ENCODE measurements at regions not wholly inside any gene's neighbourhood (a gene's known extent, or its start where the extent isn't known, plus 50 kb on each side); places are given as distances from the start of the nearest gene placed in this dataset.

DNA sequence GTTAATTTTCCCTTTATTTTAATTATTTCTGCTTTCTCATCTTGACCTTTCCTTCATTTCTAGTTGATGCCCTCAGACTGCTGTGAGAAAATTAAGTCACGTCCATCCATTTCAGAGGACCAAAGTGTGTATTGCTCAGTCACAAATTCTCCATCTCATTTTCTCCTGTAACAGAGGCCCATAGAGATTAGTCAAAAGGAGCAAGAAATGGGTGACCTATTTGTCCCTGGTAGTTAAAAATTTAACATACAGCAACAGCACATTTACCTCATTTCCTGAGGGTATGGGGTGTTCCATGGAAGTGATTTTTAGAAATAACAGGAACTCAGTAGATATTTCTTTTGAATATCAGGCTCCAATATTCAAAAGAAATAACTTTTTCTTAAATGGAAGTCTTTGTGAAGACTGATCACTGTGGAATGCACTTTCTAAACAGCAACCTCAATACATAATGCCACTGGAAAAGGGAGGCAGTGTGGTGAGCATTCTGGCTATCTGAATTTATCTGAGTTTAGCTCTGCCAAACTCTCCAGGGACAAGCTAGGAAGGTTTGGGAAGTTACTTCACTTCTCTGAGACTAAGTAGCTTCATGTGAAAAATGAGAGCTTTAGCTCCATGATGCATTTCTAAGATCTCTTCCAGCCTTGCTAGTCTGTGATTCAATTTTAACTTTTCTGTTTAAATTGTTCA is 808.2 kb downstream of the SQOR start:
- DNase-seq: no peak

DNA sequence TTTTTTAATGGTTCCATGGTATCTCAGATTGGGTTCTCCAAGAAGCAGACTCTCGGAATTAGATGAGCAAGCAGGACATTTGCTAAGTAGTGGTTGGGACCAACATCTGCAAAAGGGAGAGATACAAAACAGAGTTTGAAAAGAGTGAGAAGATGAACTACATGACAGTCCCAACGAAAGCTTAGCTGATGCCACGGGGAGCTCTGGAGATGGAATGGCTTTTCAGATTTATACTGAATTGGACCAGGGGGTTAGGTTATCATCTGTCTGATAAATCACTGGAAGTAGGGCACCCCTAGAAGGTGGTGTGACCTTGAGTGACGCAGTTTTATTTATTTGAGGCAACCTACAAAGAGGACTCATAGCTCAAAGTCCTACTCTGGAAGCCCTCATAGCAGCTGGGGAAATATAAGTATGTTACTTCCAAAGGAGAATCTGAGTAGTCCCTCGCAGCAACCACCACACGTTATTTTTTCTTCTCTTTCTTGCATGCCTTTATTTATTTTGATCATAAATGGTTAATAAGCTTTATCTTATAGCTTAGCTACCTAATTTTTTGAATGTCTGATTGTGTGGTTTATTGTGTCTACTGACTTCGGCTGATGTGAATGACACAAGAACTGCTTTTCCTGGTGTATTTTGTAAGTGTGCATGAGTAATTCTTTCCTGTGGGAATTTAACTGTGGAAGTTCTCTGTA is 815.4 kb downstream of the SQOR start:
- DNase-seq: no peak

DNA sequence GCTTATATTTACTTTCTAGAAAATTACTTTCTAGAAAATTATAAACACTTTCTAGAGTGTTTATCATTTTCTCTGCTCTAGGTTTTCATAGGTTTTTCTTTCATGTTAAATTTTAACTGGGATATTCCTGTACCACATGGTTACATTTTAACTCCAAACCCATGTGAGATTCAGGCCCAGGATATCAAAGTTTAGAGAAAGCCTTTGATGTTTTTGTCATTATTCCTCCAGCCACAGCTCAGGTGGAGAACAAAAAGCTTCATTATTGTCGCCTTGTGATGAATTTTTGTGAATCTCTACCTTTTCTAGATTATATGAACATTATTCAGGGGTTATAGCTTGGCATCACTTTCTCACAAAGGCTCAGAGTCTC is 816.0 kb downstream of the SQOR start:
- DNase-seq: no peak

DNA sequence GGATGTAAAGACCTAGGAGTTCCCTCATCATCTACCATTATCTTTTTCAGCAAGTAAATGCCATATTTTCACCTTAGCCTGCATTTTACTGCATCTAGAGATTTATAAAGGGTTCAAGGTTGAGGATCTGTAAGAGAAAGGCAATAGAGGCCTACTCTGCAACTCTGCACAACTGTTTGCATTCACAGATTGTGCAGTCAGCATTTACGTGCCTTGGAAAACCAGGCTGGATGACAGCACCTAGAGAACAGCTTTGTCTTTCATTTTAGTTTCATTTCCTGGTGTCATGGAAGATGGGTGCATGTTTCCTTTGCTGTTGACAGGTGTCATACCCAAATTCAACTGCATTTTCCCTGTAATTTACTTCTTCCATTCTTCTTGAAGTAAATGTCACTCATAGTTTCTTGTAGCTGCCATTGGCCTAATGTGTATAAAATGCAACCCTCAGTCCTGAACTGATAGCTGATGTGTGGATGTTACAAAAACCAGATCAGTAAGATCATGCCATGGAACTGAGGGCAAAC is 817.5 kb downstream of the SQOR start:
- no peak for DNase-seq

DNA sequence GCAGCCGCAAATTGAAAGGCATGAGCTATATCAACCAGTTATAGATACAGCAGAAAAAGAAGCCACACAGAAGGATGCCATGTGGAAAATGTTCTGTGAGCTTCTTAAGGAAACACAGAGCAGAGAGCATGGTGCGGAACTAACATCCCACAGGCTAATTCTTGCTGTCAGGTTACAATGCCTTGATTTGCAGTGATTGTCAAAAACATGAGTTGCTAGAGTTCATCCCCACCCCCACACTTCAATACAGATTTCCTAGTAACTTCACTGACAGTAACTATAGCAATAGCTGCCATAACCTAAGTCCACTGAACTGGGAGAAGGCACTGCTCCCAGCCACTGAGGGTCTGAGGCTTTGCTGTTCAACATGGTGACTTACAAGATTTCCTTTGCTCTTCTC is 821.6 kb downstream of the SQOR start:
- DNase-seq: no peak

DNA sequence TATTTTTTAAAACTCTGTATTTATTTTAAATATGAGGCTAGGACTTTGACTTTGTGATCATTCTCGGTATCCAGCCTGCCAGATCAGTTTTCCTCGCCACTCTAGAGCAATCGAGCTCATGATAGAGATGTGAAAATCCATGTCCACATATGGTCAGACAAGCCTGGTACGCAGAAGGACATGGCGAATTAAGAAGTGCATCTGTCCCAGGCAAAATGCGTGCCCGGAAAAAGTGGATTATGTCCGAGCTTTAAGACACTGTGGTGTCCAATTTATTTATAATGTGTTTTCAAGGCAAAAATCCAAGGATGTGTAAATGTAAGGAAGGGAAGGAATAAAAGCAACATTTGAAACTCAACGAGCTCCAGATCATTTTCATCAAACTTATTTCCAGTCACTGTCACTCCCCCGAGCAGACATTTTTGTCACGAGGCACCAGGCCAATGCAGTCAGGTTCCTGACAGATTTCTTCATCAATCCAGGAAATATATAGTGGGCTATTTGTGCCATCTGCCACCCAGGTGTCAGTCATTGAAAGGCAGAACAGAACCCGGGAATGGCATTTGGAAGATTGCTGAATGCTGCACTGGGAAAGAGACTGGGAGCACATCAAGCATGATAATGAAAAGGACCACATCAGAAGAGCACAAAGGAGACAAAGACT is 825.7 kb downstream of the SQOR start:
- DNase-seq: no peak

DNA sequence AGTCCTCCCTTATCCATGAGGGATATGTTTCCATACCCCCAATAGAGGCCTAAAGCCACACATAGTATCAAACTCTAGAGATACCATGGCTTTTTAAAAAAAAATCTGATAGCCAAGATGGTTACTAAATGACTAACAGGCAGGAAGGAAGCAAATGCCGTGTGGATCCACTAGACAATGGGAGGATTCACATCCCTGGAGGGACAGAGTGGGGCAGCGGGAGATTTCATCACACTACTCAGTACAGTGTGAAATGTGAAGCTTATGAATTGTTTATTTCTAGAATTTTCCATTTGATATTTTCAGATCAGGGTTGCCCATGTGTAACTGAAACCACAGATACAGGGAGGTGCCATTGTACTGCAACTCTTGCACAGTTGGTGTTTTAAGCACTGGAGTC is 826.6 kb downstream of the SQOR start:
- DNase-seq: no peak

DNA sequence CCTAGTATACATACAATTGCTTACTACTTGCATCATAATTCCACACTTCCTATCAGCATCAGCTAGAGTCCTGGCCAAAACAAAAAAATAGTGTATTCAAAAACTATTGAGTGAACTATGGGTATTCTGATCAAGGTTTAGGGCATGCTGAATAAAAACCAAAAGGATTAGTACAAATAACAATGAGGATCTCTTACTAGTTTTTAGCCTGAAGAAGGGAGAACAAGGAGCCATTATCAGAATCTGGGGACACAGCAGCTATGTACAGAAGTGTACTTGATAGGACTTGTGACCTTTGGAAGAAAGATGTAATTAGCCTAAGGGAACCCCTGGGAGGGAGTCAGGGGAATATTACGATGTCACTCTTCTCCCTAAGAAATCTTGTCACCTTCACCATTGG is 832.2 kb downstream of the SQOR start:
- no peak for DNase-seq

DNA sequence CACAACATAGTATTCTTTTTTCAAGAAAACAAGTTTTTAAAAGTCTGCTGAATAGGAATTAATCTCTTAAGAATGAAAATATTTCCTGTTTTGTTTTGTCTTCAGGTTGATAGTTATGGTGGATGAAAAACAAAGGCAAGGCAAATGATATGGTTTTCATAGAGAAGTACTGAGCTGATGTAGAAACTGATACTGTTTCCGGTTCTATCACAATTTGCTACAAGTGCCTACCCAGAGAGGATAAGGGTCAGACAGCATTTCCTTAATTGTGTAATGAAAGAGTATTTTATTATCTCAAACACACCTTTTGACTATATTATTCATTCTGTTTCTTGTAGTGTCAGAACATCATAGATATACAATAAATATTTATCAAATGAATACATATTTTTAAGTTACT is 836.3 kb downstream of the SQOR start:
- no peak for DNase-seq

DNA sequence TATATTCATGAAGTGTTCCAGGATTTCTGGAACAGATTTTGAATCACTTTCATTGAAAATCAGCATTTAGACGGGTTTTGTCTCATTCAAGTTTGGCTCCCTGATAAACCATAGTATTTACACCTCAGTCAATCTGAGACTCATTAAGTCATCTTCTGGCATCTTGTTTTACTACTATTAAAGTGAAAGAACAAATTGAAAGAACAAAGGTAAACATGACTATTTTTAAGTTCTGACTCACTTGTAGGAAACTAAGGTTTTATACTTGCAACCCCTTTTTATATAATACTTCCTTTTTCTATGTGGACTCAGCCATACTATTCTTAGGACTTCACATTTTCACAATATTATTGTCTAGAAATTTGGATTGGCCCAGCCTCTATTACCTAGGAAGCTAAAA is 854.4 kb downstream of the SQOR start:
- no peak for DNase-seq

DNA sequence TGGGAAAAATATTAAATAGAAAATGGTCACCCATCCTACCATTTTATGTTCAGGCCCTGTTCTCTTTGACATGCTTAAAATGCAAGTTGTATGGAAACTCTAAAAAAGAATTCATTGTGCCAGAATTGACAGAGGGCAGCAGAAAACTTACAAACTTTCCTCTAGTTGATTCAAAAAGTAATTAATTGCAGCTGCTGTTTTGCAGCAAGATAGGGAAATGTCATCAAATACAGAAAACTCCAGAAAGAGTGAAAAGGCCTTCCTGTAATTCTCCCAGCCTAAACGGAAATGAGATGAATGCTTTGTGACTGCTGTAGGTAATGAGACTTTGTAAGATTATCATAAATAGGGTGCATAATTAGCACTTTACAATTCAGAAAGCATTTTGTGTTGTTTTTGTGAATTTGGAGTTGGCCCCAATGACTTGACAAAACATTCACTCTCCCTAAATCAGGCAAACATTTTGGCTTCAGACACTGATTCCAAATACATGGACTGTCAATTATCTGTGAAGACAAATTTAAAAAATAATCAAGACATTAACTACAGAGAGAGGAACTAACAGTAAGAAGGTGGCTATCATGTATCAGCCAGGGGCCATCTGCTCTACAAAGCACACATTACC is 861.8 kb downstream of the SQOR start:
- peak; percentile 1 to 26 for DNase-seq

DNA sequence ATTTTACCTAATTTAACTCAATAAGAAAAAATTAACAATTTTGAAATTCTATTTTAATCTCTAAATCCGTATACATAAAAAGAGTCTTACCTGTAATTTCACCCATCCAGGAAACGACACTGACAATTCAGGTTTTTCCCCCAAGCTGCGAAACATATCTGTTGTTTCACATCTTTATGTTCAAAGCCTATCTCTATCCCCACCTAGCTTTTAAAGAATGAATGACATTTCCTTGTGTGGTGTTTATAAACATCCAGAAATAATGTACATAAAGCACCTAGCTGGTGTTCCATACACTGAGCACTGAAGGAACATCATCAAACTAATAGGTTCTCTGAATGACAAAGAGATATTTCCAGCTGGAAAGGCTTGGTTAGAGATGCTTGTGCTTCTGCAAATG is 867.8 kb downstream of the SQOR start:
- DNase-seq: no peak

DNA sequence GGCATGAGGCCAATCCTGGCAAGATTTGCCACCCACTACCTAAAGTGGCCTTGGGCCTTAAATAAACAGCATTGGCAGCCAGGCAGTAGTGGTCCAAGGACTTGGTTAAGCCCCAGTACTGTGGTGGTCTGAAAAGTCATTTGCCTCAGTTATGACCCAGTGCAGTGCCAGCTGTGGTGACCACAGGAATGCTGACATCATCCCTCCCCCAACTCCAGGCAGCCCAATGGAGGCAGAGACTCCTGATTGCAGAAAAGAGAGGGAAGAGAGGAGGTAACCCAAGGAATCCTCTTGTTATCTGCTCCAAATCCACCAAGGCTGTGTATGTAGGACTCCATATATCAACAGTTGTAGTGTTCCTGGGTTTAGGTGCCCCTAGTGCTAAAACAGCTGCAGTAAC is 883.6 kb downstream of the SQOR start:
- DNase-seq: no peak

DNA sequence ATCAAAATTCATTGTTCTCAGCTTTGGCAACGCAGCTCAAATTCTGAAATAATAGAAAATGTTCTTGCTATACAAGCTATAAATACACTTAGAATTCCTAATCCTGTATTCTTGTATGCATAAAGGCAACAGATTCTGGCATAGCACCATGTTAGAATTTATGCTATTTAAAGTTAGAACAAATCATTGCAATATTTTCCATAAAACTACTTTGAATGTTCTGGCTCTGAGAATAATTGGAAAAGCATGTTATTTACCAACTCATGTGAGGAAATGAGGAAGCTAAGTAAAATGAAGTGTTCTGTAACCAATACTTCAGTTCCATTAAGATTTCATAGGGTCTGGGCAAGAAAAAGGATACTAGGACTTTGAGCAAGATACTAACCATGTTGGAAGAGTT is 888.9 kb downstream of the SQOR start:
- DNase-seq: no peak

DNA sequence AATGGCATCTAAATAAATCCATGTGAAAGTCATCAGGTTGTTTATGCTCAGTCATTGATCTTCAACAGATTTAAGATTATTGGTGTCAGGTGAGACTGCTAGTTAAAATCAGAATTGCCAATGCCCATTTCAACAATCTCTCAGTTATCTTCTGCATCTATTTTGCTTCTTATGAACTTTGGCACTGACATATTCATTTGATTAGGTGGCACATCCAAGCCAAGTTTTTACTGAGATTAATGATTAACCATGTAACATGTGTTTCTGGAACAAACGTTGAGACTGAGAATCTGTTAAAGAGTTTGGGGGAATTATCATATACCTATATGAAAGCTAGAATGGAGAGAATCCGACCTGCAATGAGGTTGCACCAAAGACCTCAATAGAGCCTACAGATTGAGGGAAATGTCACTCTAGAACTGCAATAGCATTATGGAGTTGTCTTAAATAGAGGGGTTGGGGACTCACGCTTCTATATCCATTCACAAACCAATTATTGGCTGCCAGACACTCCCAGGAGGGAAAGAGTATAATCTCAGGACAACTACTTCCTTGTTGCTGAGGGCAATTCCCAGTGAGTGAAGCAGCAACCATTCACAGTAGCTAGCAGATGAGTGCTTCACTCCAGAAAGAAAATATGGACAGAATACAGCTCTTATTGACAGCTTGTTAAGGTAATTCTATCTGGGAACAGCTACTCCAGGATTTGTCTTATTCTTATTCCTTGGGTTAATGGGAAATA is 891.3 kb downstream of the SQOR start:
- DNase-seq: no peak

DNA sequence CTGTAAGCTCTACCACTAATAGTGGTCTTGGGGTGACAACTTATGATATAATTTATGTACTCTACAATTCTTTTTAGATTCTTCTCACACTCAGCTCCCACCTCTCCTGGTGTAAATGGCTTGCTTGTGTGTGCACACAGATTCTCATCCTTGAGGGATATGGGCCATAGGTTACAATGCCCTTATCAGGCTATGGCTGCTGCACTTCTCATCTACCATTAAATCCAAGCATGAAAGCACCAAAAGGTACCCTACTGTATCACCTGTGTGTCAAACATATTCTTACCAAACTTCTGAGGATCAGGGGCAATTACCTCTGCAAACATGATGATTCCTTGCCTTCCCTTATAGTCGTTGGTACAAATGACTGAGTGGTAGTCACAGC is 891.9 kb downstream of the SQOR start:
- DNase-seq: no peak

DNA sequence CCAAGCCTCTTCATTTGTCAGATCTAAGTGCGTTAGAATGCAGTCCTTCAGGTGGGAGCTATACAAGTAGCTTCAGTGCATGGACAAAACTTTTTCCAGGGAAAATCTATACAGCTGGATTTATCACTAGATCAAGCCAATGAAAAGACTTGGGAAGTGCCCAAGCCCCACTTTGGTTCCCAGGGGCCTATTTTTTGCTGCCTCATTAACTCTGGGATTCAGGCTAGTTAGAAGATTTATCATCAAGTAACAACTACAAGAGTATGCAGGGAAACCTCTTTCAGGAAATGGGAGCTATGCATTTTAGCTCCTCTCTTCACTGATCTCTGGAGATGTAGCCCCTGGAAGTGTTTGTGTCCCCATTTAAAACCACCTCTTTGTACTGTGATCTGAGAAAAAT is 908.8 kb downstream of the SQOR start:
- no peak for DNase-seq

DNA sequence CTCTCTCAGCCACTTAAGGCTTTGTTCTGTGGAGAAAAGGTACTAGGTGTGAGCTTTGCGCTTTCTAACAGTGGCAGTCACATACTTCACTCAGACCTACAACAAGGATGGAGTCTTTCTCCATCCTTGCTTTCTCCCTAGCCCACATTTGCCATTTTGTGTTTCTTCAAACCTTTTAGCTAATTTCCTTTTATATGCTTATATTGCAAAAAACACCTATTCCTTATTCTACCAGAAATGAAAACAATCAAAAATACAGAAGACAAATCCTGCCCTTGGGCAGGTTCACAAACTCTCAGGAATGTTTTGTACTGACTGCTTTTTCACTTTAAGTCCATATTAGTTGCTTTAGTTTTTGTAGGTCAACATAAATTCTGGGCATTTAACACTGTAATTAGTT is 914.2 kb downstream of the SQOR start:
- no peak for DNase-seq

DNA sequence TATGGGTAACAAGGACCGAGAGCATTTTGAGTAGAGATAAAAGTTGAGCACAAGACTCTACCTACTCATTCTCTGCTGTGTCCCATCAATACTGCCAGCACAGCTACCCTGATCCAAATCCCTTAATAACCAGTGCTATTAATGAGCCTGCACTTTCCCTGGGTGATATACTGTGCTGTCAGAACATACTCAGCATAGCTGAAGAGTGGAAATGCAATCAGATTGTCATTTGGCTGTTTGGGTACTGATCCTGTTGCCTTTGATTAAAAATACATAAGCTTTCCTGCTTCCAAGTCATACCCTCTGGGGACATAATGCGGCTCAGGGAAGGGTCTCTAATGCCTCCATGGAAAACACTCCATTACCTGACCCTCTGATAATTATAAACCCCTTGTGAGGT is 917.5 kb downstream of the SQOR start:
- no peak for DNase-seq

DNA sequence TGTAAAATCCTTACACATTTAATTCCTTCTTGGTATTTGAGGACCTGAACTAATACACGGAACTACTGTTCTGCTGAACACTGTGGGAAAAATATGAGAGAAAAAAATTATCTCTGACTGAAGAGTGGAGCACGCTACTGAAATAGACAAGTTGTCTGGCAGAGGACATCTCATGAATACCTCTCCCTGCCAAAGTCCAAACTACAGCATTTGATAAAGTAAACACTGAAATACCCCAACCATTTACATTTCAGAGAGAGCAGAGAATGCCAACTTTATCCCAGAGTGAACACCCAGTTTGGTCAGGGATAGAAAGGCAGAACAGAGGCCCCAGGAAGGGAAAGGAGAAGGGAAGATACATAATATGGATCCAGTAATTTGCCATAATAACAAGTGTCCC is 920.7 kb downstream of the SQOR start:
- DNase-seq: no peak

DNA sequence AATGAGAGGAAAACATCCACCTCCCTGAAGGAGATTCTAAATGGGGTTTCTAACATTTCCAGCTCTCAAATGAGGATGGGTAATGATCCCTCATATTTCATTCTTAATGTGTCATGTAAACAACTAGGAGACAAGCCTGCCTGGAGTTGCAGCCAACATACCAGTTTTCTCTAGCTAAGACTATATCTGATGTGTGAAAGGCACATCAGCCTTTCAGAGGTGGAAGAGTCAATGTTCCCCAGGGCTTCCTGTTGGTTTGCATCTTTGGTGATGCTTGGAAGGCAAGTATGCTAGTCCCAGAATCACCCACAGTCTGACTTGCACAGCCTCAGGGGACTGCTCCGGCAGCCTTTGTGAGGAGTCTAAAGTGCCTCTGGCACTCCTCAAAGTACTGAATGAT is 921.2 kb downstream of the SQOR start:
- no peak for DNase-seq

DNA sequence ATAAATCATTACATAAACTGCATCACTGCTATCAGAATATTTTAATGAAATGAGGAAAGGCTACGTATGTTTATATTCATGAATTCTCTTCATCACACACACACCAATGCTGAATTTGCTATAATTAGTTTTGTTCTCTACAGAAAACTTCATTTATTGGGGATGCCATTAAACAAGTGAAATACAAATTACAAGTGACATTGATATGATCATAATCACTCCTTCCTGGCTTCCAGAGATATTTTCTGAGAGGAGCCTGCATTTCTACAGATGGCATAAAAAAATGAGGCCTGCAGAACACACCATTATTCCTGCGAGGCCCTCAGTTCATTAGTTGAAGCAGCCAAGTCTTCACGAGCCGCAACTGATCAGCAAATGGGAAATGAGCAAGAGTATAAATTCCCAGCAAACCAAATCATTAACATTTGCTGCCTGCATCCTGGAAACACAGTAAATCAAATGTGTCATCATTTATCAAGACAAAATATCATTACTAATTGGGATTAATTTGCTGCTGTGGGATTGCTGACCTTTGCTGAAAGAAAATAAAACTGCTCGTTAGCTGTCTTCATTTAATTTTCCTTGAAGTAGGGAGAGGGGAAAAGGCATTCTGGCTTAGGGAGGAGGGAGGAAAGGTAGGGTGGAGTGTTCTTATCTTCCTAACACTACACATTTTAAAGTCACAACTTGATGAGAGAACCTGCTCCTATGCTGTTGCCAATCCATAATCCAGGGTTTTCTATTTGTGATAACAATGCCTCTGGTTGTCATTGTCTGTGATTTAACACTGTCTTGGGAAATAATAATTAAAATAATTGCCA is 921.9 kb downstream of the SQOR start:
- no peak for DNase-seq
